ENCODE measurements at regions not wholly inside any gene's neighbourhood (a gene's known extent, or its start where the extent isn't known, plus 50 kb on each side); places are given as distances from the start of the nearest gene placed in this dataset.

GRCh38 chr7:26500749-26501352 is 209.2 kb downstream of the SNX10 start (continued):
- TF ChIP-seq CTCF (IDR thresholded peaks at IDR 0.05; ENCODE audit: control extremely low read depth in 1 of 3, insufficient read depth in 1 of 3, low read depth in 1 of 3, low read length in 3 of 3), result peak in 2 of 3 experiments; percentile 48 to 63; a peak in 3 of 4 replicates
